ENCODE measurements at regions not wholly inside any gene's neighbourhood (a gene's known extent, or its start where the extent isn't known, plus 50 kb on each side); places are given as distances from the start of the nearest gene placed in this dataset.

DNA sequence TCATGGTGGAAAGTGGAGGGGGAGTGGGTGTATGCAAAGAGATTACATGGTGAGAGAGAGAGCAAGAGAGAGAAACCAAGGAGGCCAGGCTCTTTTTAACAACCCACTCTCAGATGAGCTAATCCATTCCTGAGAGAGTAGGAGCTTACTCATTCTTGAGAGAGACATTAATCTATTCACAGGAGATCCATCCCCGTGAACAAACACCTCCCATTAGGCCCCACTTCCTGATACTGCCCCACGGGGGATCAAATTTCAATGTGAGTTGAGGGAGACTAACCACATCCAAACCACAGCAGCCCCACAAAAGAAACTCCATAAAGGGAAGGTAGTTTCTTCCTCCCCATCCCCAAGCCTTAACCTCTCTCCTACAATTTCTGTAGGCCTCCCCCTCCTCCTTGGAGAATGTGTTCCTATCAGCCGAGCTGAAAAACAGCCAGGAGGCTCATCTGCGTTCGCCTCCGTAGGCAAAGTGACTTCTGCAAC lies 450.0 kb downstream of the NPIPA7 start (continued):
- TF ChIP-seq TEAD4 (IDR thresholded peaks at IDR 0.05; ENCODE audit: low read depth, low read length) (no peak), TAF1 (IDR thresholded peaks at IDR 0.05; ENCODE audit: low read depth, low read length) (no peak), TBP (IDR thresholded peaks at IDR 0.05; ENCODE audit: low read depth, low read length) (no peak), HDAC6 (IDR thresholded peaks at IDR 0.05; ENCODE audit: low read depth, low read length) (no peak)

Data from H1 (cell line).